ENCODE measurements at regions not wholly inside any gene's neighbourhood (a gene's known extent, or its start where the extent isn't known, plus 50 kb on each side); places are given as distances from the start of the nearest gene placed in this dataset.
A peak's percentile ranks its signal among the peaks of the same experiment; 100 is the strongest.

DNA sequence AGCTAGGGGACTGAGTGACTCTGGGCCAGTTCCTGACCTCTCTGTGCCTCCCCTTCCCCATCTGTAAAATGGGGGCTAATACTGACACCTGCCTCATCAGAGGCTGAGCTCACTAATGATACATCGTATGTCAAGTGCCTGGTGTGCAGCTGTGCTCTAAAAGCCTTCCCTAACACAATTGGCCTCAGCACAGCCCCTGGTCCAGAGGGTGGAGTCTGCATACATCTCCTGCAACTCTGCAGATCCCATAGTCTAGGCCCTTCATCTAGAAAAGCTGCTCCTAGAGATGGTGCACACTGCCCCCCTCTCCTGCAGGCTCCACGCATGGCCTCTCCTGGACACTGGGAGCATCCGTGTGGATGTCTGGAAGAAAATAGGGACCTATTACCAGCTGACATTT is 255.0 kb downstream of the RPS24 start:
- H3K27ac ChIP-seq: no peak overlapping the region

DNA sequence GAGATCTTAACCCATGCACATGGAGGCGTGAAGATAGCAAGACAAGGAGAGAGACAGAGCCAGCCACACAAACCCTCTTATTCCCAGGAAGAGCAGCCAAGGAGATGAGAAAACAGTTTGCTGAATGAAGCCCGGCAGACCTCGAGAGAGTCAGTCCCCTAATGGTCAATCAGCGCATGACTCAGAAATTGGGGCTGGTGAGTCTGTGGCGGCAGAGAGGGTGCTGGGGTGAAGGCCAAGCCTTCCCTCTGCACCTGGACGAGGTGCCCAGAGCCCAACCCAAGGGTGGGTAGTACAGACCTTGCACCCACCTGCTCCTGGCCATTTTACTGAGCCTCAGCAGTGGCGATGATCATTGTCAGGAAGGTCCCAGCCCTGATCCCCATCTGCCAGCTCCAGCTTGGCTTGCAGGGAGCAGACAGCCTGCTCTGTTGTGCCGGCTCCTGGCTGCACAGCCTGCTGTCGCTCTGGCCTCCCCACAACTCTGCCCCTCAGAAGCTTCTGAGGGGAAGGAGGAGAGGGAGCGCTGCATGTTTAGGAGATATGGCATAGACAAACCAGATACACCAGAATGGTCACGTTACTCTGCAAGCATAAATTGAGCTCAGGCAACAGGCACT is 256.6 kb downstream of the RPS24 start:
- no peaks in the 10 kb centered on the region for H3K4me1 ChIP-seq
- no peak for DNase-seq (ENCODE audit: low spot score in 2 of 2)
- H3K9me3 ChIP-seq: no peaks in the 10 kb centered on the region
- 86% methylated on average over 11 of the region's 11 CpGs for WGBS
- H3K27me3 ChIP-seq: no peaks in the 10 kb centered on the region
- H3K27ac ChIP-seq: no peak overlapping the region
- no peak overlapping the region for H3K4me3 ChIP-seq
- TF ChIP-seq POLR2AphosphoS5 (IDR thresholded peaks at IDR 0.05) (no peak), EP300 (IDR thresholded peaks at IDR 0.05) (no peak), POLR2A (IDR thresholded peaks at IDR 0.05) (no peak)
- TF ChIP-seq, protein P1, sequence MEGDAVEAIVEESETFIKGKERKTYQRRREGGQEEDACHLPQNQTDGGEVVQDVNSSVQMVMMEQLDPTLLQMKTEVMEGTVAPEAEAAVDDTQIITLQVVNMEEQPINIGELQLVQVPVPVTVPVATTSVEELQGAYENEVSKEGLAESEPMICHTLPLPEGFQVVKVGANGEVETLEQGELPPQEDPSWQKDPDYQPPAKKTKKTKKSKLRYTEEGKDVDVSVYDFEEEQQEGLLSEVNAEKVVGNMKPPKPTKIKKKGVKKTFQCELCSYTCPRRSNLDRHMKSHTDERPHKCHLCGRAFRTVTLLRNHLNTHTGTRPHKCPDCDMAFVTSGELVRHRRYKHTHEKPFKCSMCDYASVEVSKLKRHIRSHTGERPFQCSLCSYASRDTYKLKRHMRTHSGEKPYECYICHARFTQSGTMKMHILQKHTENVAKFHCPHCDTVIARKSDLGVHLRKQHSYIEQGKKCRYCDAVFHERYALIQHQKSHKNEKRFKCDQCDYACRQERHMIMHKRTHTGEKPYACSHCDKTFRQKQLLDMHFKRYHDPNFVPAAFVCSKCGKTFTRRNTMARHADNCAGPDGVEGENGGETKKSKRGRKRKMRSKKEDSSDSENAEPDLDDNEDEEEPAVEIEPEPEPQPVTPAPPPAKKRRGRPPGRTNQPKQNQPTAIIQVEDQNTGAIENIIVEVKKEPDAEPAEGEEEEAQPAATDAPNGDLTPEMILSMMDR (IDR thresholded peaks at IDR 0.05): no peak
- no peaks in the 10 kb centered on the region for H3K36me3 ChIP-seq

More for the DNA sequence above, 255.0 kb downstream of the RPS24 start:
- 95% methylated on average over 3 of the region's 3 CpGs for WGBS
- Histone ChIP-seq H3K4me1 (no peaks in the 10 kb centered on the region), H3K27me3 (no peaks in the 10 kb centered on the region), H3K4me3 (no peak overlapping the region), H3K9me3 (no peaks in the 10 kb centered on the region), H3K36me3 (no peaks in the 10 kb centered on the region)
- DNase-seq (ENCODE audit: low spot score in 2 of 2): peak in 1 of 2 donors; percentile 21
- TF ChIP-seq EP300 (IDR thresholded peaks at IDR 0.05) (no peak), POLR2AphosphoS5 (IDR thresholded peaks at IDR 0.05) (no peak), POLR2A (IDR thresholded peaks at IDR 0.05) (no peak)
- TF ChIP-seq, protein P1 (IDR thresholded peaks at IDR 0.05): no peak

DNA sequence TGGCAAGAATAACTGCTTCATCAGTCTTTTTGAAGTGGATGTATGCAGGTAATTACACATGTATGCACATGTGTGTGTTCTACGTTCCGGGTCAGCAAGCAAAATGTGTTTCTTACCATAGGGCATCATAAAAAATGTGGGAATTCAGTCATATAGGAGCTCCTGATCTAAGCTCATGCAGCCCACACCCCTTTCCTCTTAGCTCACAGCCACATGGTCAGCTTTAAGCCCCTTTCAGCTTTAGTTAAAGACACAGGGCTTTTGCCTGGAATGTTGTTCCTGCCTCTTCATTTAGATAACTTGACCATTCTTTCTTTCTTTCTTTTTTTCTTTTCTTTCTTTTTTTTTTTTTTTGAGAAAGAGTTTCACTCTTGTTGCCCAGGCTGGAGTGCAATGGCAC is 258.1 kb downstream of the RPS24 start:
- H3K36me3 ChIP-seq: no peaks in the 10 kb centered on the region
- no peak for DNase-seq (ENCODE audit: low spot score in 2 of 2)
- H3K27ac ChIP-seq: no peak overlapping the region
- no peaks in the 10 kb centered on the region for H3K27me3 ChIP-seq
- WGBS: 74% methylated on average over 2 of the region's 2 CpGs
- no peaks in the 10 kb centered on the region for H3K4me1 ChIP-seq
- H3K4me3 ChIP-seq: no peak overlapping the region
- TF ChIP-seq EP300 (IDR thresholded peaks at IDR 0.05): no peak
- TF ChIP-seq POLR2A (IDR thresholded peaks at IDR 0.05): no peak
- TF ChIP-seq, protein P1 (IDR thresholded peaks at IDR 0.05): no peak
- no peak for TF ChIP-seq POLR2AphosphoS5 (IDR thresholded peaks at IDR 0.05)
- no peaks in the 10 kb centered on the region for H3K9me3 ChIP-seq

DNA sequence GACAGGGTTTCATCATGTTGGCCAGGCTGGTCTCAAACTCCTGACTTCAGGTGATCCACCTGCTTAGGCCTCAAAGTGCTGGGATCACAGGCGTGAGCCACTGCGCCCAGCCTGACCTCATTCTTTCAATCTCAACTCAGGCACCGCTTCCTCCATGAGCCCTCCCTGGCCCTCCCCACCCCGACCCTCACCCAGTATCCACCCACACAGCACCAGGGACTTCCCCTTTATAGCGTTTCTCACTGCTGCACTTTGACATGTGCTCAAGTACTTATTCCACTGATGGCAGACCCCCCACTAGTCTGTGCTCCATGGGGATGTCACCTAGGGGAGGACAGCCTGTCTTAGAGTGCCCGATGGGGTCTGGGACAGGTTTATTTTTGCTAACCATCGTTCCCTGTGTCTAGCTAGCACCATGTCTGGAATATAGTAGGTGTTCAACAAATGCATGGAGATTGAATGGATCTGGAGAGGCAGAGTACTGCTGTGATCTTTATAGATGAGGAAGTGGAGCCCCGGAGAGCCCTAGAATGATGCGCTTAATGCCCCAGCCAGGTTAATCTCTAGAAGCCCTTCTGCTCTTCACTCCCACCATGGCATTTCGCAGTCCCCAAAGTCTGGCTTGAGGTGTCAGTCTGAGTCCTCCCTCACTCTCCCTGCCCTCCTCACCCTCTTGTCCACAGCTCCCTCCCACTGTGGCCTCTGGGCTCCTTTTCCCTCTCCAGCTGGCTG is 258.8 kb downstream of the RPS24 start:
- H3K27me3 ChIP-seq: no peaks in the 10 kb centered on the region
- no peaks in the 10 kb centered on the region for H3K4me1 ChIP-seq
- no peak overlapping the region for H3K4me3 ChIP-seq
- no peak overlapping the region for H3K27ac ChIP-seq
- no peak for TF ChIP-seq EP300 (IDR thresholded peaks at IDR 0.05)
- TF ChIP-seq, protein P1 (IDR thresholded peaks at IDR 0.05): no peak
- no peak for TF ChIP-seq POLR2AphosphoS5 (IDR thresholded peaks at IDR 0.05)
- H3K9me3 ChIP-seq: no peaks in the 10 kb centered on the region
- H3K36me3 ChIP-seq: no peaks in the 10 kb centered on the region
- no peak for DNase-seq (ENCODE audit: low spot score in 2 of 2)
- 75% methylated on average over 10 of the region's 10 CpGs for WGBS

DNA sequence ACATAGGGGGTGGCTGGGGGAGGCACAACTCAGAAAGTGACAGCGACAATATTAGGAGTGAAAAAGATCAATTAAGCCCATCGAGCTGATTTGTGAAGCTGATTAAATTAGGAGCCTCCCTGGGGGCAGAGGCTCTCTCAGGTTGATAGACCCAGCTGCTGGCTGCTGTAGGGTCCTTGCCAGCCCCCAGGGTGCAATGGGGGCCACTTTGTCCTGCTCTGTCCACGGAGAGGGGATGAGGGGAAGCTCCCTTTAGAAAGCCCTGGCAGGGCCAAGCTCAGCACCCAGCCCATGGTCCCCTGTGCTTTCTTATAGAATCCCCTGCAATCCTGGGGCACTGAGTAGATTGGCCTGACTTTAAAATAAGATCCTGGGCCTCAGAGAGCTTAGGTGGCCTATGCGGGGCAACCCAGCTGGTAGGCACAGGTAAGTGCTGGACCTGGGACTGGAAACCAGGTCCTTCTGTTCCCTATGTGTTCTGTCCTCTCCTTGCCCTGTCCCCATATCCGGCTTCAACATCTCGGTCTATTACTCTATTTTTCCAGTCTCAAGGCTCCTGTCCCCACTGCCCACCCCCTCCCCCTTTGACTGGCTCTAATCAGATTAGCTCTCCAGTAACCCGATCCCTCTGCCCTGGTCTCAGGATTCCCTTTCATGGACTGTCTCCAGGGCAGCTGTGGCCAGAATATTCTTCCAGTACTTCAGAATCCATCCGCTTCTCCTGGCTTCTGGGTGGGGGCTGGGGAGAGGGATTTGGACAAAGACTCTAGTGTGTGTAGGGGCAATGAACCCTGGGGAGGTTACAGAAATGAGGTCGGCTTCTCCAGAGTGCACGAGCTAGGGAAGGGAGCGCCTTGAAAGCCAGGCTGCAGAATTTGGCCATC is 259.6 kb downstream of the RPS24 start:
- Histone ChIP-seq H3K27me3 (no peaks in the 10 kb centered on the region), H3K27ac (no peak overlapping the region), H3K4me1 (no peaks in the 10 kb centered on the region), H3K4me3 (no peak overlapping the region), H3K36me3 (no peaks in the 10 kb centered on the region), H3K9me3 (no peaks in the 10 kb centered on the region)
- 71% methylated on average over 11 of the region's 11 CpGs for WGBS
- DNase-seq (ENCODE audit: low spot score in 2 of 2): no peak
- TF ChIP-seq EP300 (IDR thresholded peaks at IDR 0.05): no peak
- TF ChIP-seq POLR2AphosphoS5 (IDR thresholded peaks at IDR 0.05): no peak
- TF ChIP-seq, protein P1 (IDR thresholded peaks at IDR 0.05): no peak
- no peak for TF ChIP-seq POLR2A (IDR thresholded peaks at IDR 0.05)

Measured in suprapubic skin (tissue), 4 donors.